Sigmoid colon (tissue), 6 donors: ENCODE measurements at regions not wholly inside any gene's neighbourhood (a gene's known extent, or its start where the extent isn't known, plus 50 kb on each side); places are given as distances from the start of the nearest gene placed in this dataset.

Experiments
- DNase-seq: peaks from one replicate; pipeline ENCODE4 v3.0.0-alpha.2; 2019
- H3K27ac ChIP-seq, 4 donors: fragments of 200-600 bp; sonication (generic); one replicate each; pipeline ENCODE4 v1.5.1; 2016 to 2019; ENCODE audit warnings: mild to moderate bottlenecking in 1 of 4
- H3K27me3 ChIP-seq, 3 donors: fragments of 200-600 bp; sonication (generic); one replicate each; pipeline ENCODE4 v1.5.1; 2019; ENCODE audit warnings: mild to moderate bottlenecking in 1 of 3
- H3K36me3 ChIP-seq, 4 donors: fragments of 200-600 bp; sonication (generic); one replicate each; pipeline ENCODE4 v1.5.1; 2016 to 2019
- H3K4me1 ChIP-seq, 4 donors: fragments of 200-600 bp; sonication (generic); one replicate each; pipeline ENCODE4 v1.5.1; 2017 to 2019
- H3K4me3 ChIP-seq, 4 donors: fragments of 200-600 bp; sonication (generic); one replicate each; pipeline ENCODE4 v1.5.1; 2017 to 2019; ENCODE audit warnings: mild to moderate bottlenecking in 2 of 4, moderate library complexity in 1 of 4
- H3K9me3 ChIP-seq, 4 donors: fragments of 200-600 bp in 3 of 4; sonication (generic) in 3 of 4; one replicate each; pipeline versions ENCODE4 v1.5.1 to v1.6.1; 2013 to 2019
- CTCF ChIP-seq, 4 experiments: fragments of 450-650 bp in 3 of 4; fragments of 200-600 bp in 1 of 4; IDR thresholded peaks; one replicate each; pipeline ENCODE4 v1.5.1; 2016 to 2019; ENCODE audit warnings: antibody characterized with exemption in 4 of 4, mild to moderate bottlenecking in 3 of 4, moderate library complexity in 2 of 4
- EP300 ChIP-seq, 4 donors: sonication (generic); formaldehyde crosslinking; IDR thresholded peaks; one replicate each; pipeline ENCODE4 v1.6.1; 2017; ENCODE audit warnings: antibody characterized with exemption in 4 of 4
- POLR2A ChIP-seq, 2 donors: fragments of 450-650 bp; IDR thresholded peaks; one replicate each; pipeline ENCODE4 v1.6.1; 2016; ENCODE audit warnings: antibody characterized with exemption in 2 of 2, mild to moderate bottlenecking in 2 of 2, moderate library complexity in 2 of 2
- POLR2AphosphoS5 ChIP-seq, 4 donors: sonication (generic); formaldehyde crosslinking; IDR thresholded peaks; one replicate each; pipeline ENCODE4 v1.6.1; 2017; ENCODE audit warnings: antibody characterized with exemption in 4 of 4
- WGBS, 2 donors: extraction: QIAGEN DNeasy Blood & Tissue Kit; methylation state at CpG; one replicate each; pipeline ENCODE4 v1.1.7; 2013; 5-methylcytosine and 5-hydroxymethylcytosine counted together
- intact Hi-C: fragments of 100-400 bp; cut with DNase I; formaldehyde crosslinking; loops from one replicate; pipeline ENCODE4 v1.15.1; 2023
- donor health status: healthy with polysubstance abuse.
- donor health status: healthy.

GRCh38 chr20:50343125-50343489, 152.5 kb downstream of the CEBPB start:
- Histone ChIP-seq H3K9me3 (no peaks in the 10 kb centered on the region), H3K4me1 (peaks cover 0 to 27% (median 16%) of the 10 kb centered on the region in 4 donors), H3K36me3 (no peaks in the 10 kb centered on the region), H3K4me3 (no peak overlapping the region), H3K27me3 (no peaks in the 10 kb centered on the region), H3K27ac (no peak overlapping the region)
- WGBS, 2 donors: 88 to 90% methylated on average over 10 of the region's 10 CpGs
- no peak for TF ChIP-seq CTCF (IDR thresholded peaks at IDR 0.05)
- intact Hi-C loops: no loop called here
- peak; percentile 53 for DNase-seq

- Histone ChIP-seq H3K9me3 (no peaks in the 10 kb centered on the region), H3K4me3 (no peak overlapping the region), H3K27ac (no peak overlapping the region), H3K36me3 (no peaks in the 10 kb centered on the region), H3K27me3 (no peaks in the 10 kb centered on the region), H3K4me1 (peaks cover 0 to 27% (median 16%) of the 10 kb centered on the region in 4 donors)
- peak; percentile 58 for DNase-seq
- intact Hi-C loops: no loop called here
- 51 to 85% methylated on average over 25 of the region's 25 CpGs for WGBS, 2 donors
- no peak for TF ChIP-seq EP300 (IDR thresholded peaks at IDR 0.05)
Measured at GRCh38 chr20:50343490-50344179, 153.0 kb downstream of the CEBPB start.

- H3K4me1 ChIP-seq: peaks cover 0 to 21% (median 16%) of the 10 kb centered on the region in 4 donors
- 91 to 95% methylated on average over 11 of the region's 11 CpGs for WGBS, 2 donors
Measured at GRCh38 chr20:50344232-50345071, 153.8 kb downstream of the CEBPB start.

GRCh38 chr20:50345712-50346373, 155.2 kb downstream of the CEBPB start:
- H3K27me3 ChIP-seq: no peaks in the 10 kb centered on the region

More at GRCh38 chr20:50344232-50345071, 153.8 kb downstream of the CEBPB start:
- Histone ChIP-seq H3K36me3 (no peaks in the 10 kb centered on the region), H3K27me3 (no peaks in the 10 kb centered on the region), H3K4me3 (no peak overlapping the region), H3K9me3 (no peaks in the 10 kb centered on the region), H3K27ac (no peak overlapping the region)
- intact Hi-C loops: no loop called here
- peak; percentile 58 for DNase-seq
- TF ChIP-seq CTCF (IDR thresholded peaks at IDR 0.05) (no peak), EP300 (IDR thresholded peaks at IDR 0.05) (no peak), POLR2A (IDR thresholded peaks at IDR 0.05) (no peak), POLR2AphosphoS5 (IDR thresholded peaks at IDR 0.05) (no peak)

More at GRCh38 chr20:50345712-50346373, 155.2 kb downstream of the CEBPB start:
- intact Hi-C loops: no loop called here
- no peak for TF ChIP-seq CTCF (IDR thresholded peaks at IDR 0.05)
- no peak for TF ChIP-seq POLR2AphosphoS5 (IDR thresholded peaks at IDR 0.05)
- TF ChIP-seq EP300 (IDR thresholded peaks at IDR 0.05): no peak
- no peak for TF ChIP-seq POLR2A (IDR thresholded peaks at IDR 0.05)
- H3K27ac ChIP-seq: peak overlapping the region; percentile 51 to 83 (median 68)
- peaks cover 0 to 18% (median 16%) of the 10 kb centered on the region in 4 donors for H3K4me1 ChIP-seq
- H3K36me3 ChIP-seq: no peaks in the 10 kb centered on the region
- WGBS, 2 donors: 60 to 70% methylated on average over 6 of the region's 6 CpGs
- DNase-seq: peak; percentile 58
- peak overlapping the region in 3 of 4 donors; percentile 5 to 24 (median 17) for H3K4me3 ChIP-seq
- no peaks in the 10 kb centered on the region for H3K9me3 ChIP-seq
